NCI-H526 (cell line): ENCODE measurements at regions not wholly inside any gene's neighbourhood (a gene's known extent, or its start where the extent isn't known, plus 50 kb on each side); places are given as distances from the start of the nearest gene placed in this dataset.
"Not testable (repeated sequence)": the region's sequence is repeated elsewhere in the genome, so short reads cannot be mapped to it uniquely, and the experiment has no call there.

Experiments
- DNase-seq, 2 experiments: peaks; one replicate each; lab custom pipeline; 2025; lab: John Stamatoyannopoulos, UW

- no peak for DNase-seq
These were observed 93.2 kb downstream of the AKR1D1 start for GRCh38 chr7:138169441-138169851.

GRCh38 chr7:138170298-138170697, 94.0 kb downstream of the AKR1D1 start:
- no peak for DNase-seq

- DNase-seq, result no peak
These were observed 94.9 kb downstream of the AKR1D1 start for GRCh38 chr7:138170959-138171703.

- no peak for DNase-seq
These were observed 97.3 kb downstream of the AKR1D1 start for GRCh38 chr7:138173548-138173947.

GRCh38 chr7:138176060-138176459, 99.8 kb downstream of the AKR1D1 start:
- no peak for DNase-seq

- DNase-seq, result no peak
These were observed 107.9 kb downstream of the AKR1D1 start for GRCh38 chr7:138184191-138184590.

GRCh38 chr7:138185132-138185908, 109.1 kb downstream of the AKR1D1 start:
- no peak for DNase-seq

- DNase-seq, result no peak
These were observed 110.7 kb downstream of the AKR1D1 start for GRCh38 chr7:138186951-138187351.

GRCh38 chr7:138188290-138188858, 112.1 kb downstream of the AKR1D1 start:
- no peak for DNase-seq

- DNase-seq, result no peak
These were observed 118.3 kb downstream of the AKR1D1 start for GRCh38 chr7:138194567-138194966.

- DNase-seq, result no peak
These were observed 118.9 kb downstream of the AKR1D1 start for GRCh38 chr7:138195151-138195571.

GRCh38 chr7:138196503-138196946, 120.3 kb downstream of the AKR1D1 start:
- DNase-seq, result not testable (repeated sequence)

GRCh38 chr7:138196971-138197896, 121.0 kb downstream of the AKR1D1 start:
- no peak for DNase-seq

- no peak for DNase-seq
These were observed 128.2 kb downstream of the AKR1D1 start for GRCh38 chr7:138204285-138204981.

GRCh38 chr7:138204982-138205298, 128.7 kb downstream of the AKR1D1 start:
- DNase-seq, result no peak

- no peak for DNase-seq
These were observed 129.4 kb downstream of the AKR1D1 start for GRCh38 chr7:138205614-138206150.

- no peak for DNase-seq
These were observed 131.3 kb downstream of the AKR1D1 start for GRCh38 chr7:138207555-138207971.

- no peak for DNase-seq
These were observed 131.9 kb downstream of the AKR1D1 start for GRCh38 chr7:138208142-138208570.

GRCh38 chr7:138208864-138209263, 132.6 kb downstream of the AKR1D1 start:
- DNase-seq, result no peak

- no peak for DNase-seq
These were observed 136.1 kb downstream of the AKR1D1 start for GRCh38 chr7:138212314-138212713.

GRCh38 chr7:138214926-138215325, 138.7 kb downstream of the AKR1D1 start:
- no peak for DNase-seq
